GM19324 (cell line): ENCODE measurements at regions not wholly inside any gene's neighbourhood (a gene's known extent, or its start where the extent isn't known, plus 50 kb on each side); places are given as distances from the start of the nearest gene placed in this dataset.
A peak's percentile ranks its signal among the peaks of the same experiment; 100 is the strongest.
"Not testable (repeated sequence)": the region's sequence is repeated elsewhere in the genome, so short reads cannot be mapped to it uniquely, and the experiment has no call there.

Experiments
- ATAC-seq: cut with Tn5 transposase; IDR thresholded peaks from one replicate; pipeline ENCODE4 v1.9.1; 2021; ENCODE audit warnings: mild to moderate bottlenecking, moderate library complexity; ENCODE audit not compliant: unreplicated experiment, low FRiP score

- peak; percentile 62 for ATAC-seq
Measured at GRCh38 chr4:114226968-114227760, 247.7 kb upstream of the ARSJ start.

- no peak for ATAC-seq
Measured at GRCh38 chr4:114229706-114230105, 250.3 kb upstream of the ARSJ start.

- ATAC-seq, result no peak
Measured at GRCh38 chr4:114236171-114236769, 256.8 kb upstream of the ARSJ start.

- no peak for ATAC-seq
Measured at GRCh38 chr4:114237997-114238396, 258.6 kb upstream of the ARSJ start.

- ATAC-seq, result no peak
Measured at GRCh38 chr4:114249561-114249960, 270.1 kb upstream of the ARSJ start.

- no peak for ATAC-seq
Measured at GRCh38 chr4:114249976-114250375, 270.5 kb upstream of the ARSJ start.

GRCh38 chr4:114250439-114250891 is 271.0 kb upstream of the ARSJ start:
- no peak for ATAC-seq

- no peak for ATAC-seq
Measured at GRCh38 chr4:114251020-114251419, 271.6 kb upstream of the ARSJ start.

GRCh38 chr4:114252499-114252898 is 273.1 kb upstream of the ARSJ start:
- no peak for ATAC-seq

- ATAC-seq, result no peak
Measured at GRCh38 chr4:114257501-114257900, 278.1 kb upstream of the ARSJ start.

- ATAC-seq, result not testable (repeated sequence)
Measured at GRCh38 chr4:114262421-114262820, 283.0 kb upstream of the ARSJ start.

- ATAC-seq, result no peak
Measured at GRCh38 chr4:114263233-114263632, 283.8 kb upstream of the ARSJ start.

- no peak for ATAC-seq
Measured at GRCh38 chr4:114264452-114264851, 285.0 kb upstream of the ARSJ start.

- ATAC-seq, result no peak
Measured at GRCh38 chr4:114264877-114265291, 285.4 kb upstream of the ARSJ start.

GRCh38 chr4:114265342-114265741 is 285.9 kb upstream of the ARSJ start:
- no peak for ATAC-seq

GRCh38 chr4:114267976-114268375 is 288.5 kb upstream of the ARSJ start:
- no peak for ATAC-seq

GRCh38 chr4:114271031-114271430 is 291.6 kb upstream of the ARSJ start:
- ATAC-seq, result no peak

GRCh38 chr4:114272226-114272625 is 292.8 kb upstream of the ARSJ start:
- ATAC-seq, result no peak

GRCh38 chr4:114273238-114273637 is 293.8 kb upstream of the ARSJ start:
- no peak for ATAC-seq

GRCh38 chr4:114277690-114278089 is 298.2 kb upstream of the ARSJ start:
- no peak for ATAC-seq

GRCh38 chr4:114279066-114279465 is 299.6 kb upstream of the ARSJ start:
- no peak for ATAC-seq

GRCh38 chr4:114279711-114280110 is 300.3 kb upstream of the ARSJ start:
- no peak for ATAC-seq
